AG04449 (cell line): ENCODE measurements at regions not wholly inside any gene's neighbourhood (a gene's known extent, or its start where the extent isn't known, plus 50 kb on each side); places are given as distances from the start of the nearest gene placed in this dataset.

ENCODE experiments used
- CTCF ChIA-PET: fragments of 350-600 bp; formaldehyde crosslinking; extraction: SDS; loops from one replicate; lab custom pipeline; 2021; ENCODE audit warnings: antibody characterized with exemption; lab: Yijun Ruan, JAX
- POLR2A ChIA-PET: fragments of 400-600, 350-600 bp; formaldehyde crosslinking; extraction: SDS; loops from one replicate; lab custom pipeline; 2020; ENCODE audit warnings: antibody characterized with exemption, inconsistent platforms; lab: Yijun Ruan, JAX
- DNase-seq: peaks from one replicate; pipeline ENCODE4 v3.0.0-alpha.2; 2010; ENCODE audit warnings: low read depth, low spot score
- H3K4me3 ChIP-seq: 2 replicates; pipeline ENCODE4 v1.5.1; 2011; ENCODE audit warnings: low read depth, mild to moderate bottlenecking, control low read depth, low read length
- CTCF ChIP-seq: IDR thresholded peaks from one replicate; pipeline ENCODE4 v1.5.1; 2011; ENCODE audit warnings: mild to moderate bottlenecking, moderate library complexity, low read length, control low read depth, inconsistent platforms; ENCODE audit not compliant: insufficient read depth; ENCODE audit errors: missing control alignments

GRCh38 chr3:116940719-116941118 is 231.1 kb downstream of the TUSC7 start:
- ChIA-PET CTCF (no interaction called here), POLR2A (no interaction called here)
- no peak for DNase-seq
- no peak for TF ChIP-seq CTCF
- H3K4me3 ChIP-seq = no peak overlapping the region

DNA sequence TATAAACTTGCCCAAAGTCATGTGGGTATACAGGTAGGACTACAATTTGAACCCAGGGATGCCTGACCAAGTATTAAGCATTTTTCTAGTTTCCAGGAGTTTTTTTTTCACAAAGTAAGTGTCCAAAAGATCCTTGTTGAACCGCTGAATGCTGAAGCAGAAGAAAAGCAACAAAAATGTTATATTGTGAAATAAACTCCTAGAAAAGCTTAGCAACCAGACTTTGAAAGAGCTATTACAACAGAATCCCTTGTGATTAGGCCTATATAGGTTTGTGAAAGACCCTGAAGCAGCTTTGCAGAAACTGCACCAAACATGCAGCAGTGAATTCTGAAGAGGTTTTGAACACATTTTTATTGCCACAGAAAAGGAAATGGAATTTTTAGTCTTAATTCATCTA is 236.8 kb downstream of the TUSC7 start:
- TF ChIP-seq CTCF = no peak
- no peak overlapping the region for H3K4me3 ChIP-seq
- DNase-seq = no peak
- ChIA-PET CTCF (no interaction called here), POLR2A (no interaction called here)

DNA sequence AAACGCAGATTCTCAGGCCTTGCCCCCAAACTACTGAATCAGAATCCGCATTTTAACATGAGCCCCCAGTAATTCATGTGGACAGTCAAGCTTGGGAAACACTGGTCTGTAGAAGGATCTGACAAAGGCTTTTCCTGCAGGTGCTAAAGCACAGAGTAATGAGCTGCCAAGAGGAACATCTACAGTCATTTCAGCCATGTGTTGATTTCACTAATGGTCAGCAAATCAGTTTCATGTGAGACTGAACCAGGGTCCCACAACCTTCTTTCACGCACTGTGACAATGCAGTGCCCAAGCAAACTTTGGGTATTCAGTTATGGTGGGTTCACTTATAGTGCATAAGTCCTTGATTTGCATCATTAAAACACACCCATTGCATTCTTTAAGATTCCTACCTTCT is 237.6 kb downstream of the TUSC7 start:
- ChIA-PET POLR2A (no interaction called here), CTCF (no interaction called here)
- H3K4me3 ChIP-seq = no peak overlapping the region
- TF ChIP-seq CTCF = no peak
- no peak for DNase-seq

- ChIA-PET POLR2A (no interaction called here), CTCF (no interaction called here)
- no peak for DNase-seq
- TF ChIP-seq CTCF = no peak
- H3K4me3 ChIP-seq = no peak overlapping the region
These were observed 238.2 kb downstream of the TUSC7 start for GRCh38 chr3:116947809-116948208.

DNA sequence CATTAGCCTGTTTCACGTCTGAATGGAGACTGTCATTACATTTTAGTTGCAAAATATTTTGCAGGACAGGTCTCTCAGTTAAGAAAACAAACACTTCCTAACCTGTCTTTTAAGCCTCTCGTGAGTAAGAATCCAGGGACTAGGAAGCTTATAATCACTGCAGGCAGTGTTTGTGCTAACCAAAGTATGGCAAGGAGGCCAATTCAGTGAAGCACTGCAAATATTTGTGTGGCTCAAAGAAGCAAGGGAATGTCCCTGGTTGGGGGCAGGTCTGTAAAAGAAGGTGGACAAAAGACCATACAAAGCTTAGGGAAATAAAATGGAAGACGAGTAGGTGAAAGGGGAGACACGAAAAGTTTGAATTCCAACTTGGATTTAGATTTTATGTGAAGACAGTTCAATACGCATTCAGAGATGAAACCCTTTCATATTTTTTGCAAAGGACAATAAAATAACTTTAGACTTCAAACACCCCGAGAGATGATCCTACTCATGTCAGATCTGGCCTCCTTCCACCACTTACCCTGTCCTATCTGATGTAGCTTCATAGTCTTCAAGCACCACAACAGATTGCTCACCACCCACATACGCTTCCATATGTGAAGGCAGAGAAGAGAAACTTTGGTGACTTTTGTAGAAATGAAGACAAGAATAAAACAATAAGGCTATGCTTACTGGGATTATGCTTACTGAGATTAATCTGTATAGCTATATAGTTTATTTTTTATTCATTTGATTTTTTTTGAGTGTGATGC is 240.9 kb downstream of the TUSC7 start:
- DNase-seq = no peak
- H3K4me3 ChIP-seq = no peak overlapping the region
- POLR2A ChIA-PET = no interaction called here
- CTCF ChIA-PET = no interaction called here
- TF ChIP-seq CTCF = no peak

DNA sequence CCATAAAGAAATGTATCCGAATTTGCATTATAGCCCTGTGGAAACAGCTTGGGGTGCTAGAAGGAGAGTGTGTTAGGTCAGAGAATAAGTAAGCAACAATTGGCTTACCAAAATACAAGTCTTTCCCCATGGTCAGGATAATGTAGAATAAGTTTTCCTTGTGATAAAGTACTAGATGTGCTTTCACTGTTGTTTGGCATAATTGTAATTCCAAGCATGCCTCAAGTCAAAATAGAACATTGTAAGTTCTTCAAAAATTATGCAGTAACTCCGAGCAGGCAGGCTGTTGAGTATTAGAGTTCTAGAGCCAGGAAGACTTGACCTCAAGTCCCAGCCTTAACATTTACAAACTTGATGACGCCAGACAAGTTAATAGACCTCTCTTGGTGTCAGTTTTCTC is 242.0 kb downstream of the TUSC7 start:
- CTCF ChIA-PET = no interaction called here
- no peak overlapping the region for H3K4me3 ChIP-seq
- POLR2A ChIA-PET = no interaction called here
- TF ChIP-seq CTCF = no peak
- no peak for DNase-seq
